Cardiac muscle cell (in vitro differentiated cells and primary cell): ENCODE measurements at regions not wholly inside any gene's neighbourhood (a gene's known extent, or its start where the extent isn't known, plus 50 kb on each side); places are given as distances from the start of the nearest gene placed in this dataset.
A peak's percentile ranks its signal among the peaks of the same experiment; 100 is the strongest.

ENCODE experiments used
- DNase-seq, 2 donors: peaks; one replicate each; pipeline versions ENCODE4 v3.0.0 to v3.0.0-alpha.2; 2010 to 2017; ENCODE audit warnings: low read depth in 1 of 2, low spot score in 1 of 2
- H3K27ac ChIP-seq: fragments of 200-600 bp; sonication (generic); 2 replicates; pipeline ENCODE4 v1.5.1; 2016
- H3K27me3 ChIP-seq: fragments of 200-600 bp; sonication (generic); 2 replicates; pipeline ENCODE4 v1.6.0; 2016; ENCODE audit warnings: control low read depth
- H3K36me3 ChIP-seq: fragments of 200-600 bp; sonication (generic); 2 replicates; pipeline ENCODE4 v1.5.1; 2016; ENCODE audit warnings: control low read depth
- H3K4me1 ChIP-seq: fragments of 200-600 bp; sonication (generic); 2 replicates; pipeline ENCODE4 v1.8.1; 2017; ENCODE audit warnings: low read depth, mild to moderate bottlenecking, mixed run types
- H3K4me3 ChIP-seq: fragments of 200-600 bp; sonication (generic); 2 replicates; pipeline ENCODE4 v1.5.1; 2016; ENCODE audit warnings: mild to moderate bottlenecking
- H3K9me3 ChIP-seq: fragments of 200-600 bp; sonication (generic); 2 replicates; pipeline ENCODE4 v1.5.1; 2017; ENCODE audit warnings: low read depth, mild to moderate bottlenecking, control low read depth
- CTCF ChIP-seq: IDR thresholded peaks from 2 replicates; pipeline ENCODE4 v1.5.1; 2012; ENCODE audit warnings: low read depth, mild to moderate bottlenecking, low read length

- H3K27me3 ChIP-seq, result no peaks in the 10 kb centered on the region
- H3K36me3 ChIP-seq, result no peaks in the 10 kb centered on the region
- DNase-seq, result peak in 1 of 2 donors; percentile 36
- H3K4me3 ChIP-seq, result no peak overlapping the region
- TF ChIP-seq CTCF, result no peak
- peaks cover 7% of the 10 kb centered on the region for H3K4me1 ChIP-seq
- no peak overlapping the region for H3K27ac ChIP-seq
- H3K9me3 ChIP-seq, result no peaks in the 10 kb centered on the region
These were observed 199.1 kb upstream of the CNOT2 start for GRCh38 chr12:70044167-70044566.

GRCh38 chr12:70045036-70045435 is 198.2 kb upstream of the CNOT2 start:
- peaks cover 11% of the 10 kb centered on the region for H3K4me1 ChIP-seq
- peak in 1 of 2 donors; percentile 76 for DNase-seq
- no peaks in the 10 kb centered on the region for H3K27me3 ChIP-seq
- no peak overlapping the region for H3K4me3 ChIP-seq
- no peaks in the 10 kb centered on the region for H3K9me3 ChIP-seq
- no peak for TF ChIP-seq CTCF
- no peaks in the 10 kb centered on the region for H3K36me3 ChIP-seq
- no peak overlapping the region for H3K27ac ChIP-seq

- no peak for DNase-seq
- H3K4me3 ChIP-seq, result no peak overlapping the region
- H3K4me1 ChIP-seq, result peaks cover 11% of the 10 kb centered on the region
- H3K9me3 ChIP-seq, result no peaks in the 10 kb centered on the region
- TF ChIP-seq CTCF, result no peak
- no peaks in the 10 kb centered on the region for H3K36me3 ChIP-seq
- no peak overlapping the region for H3K27ac ChIP-seq
- H3K27me3 ChIP-seq, result no peaks in the 10 kb centered on the region
These were observed 197.7 kb upstream of the CNOT2 start for GRCh38 chr12:70045514-70045913.

- H3K27ac ChIP-seq, result no peak overlapping the region
- H3K9me3 ChIP-seq, result no peaks in the 10 kb centered on the region
- DNase-seq, result no peak
- H3K4me3 ChIP-seq, result no peak overlapping the region
- TF ChIP-seq CTCF, result no peak
- no peaks in the 10 kb centered on the region for H3K36me3 ChIP-seq
- H3K27me3 ChIP-seq, result no peaks in the 10 kb centered on the region
- H3K4me1 ChIP-seq, result peaks cover 15% of the 10 kb centered on the region
These were observed 194.5 kb upstream of the CNOT2 start for GRCh38 chr12:70048521-70049250.

GRCh38 chr12:70049596-70050360 is 193.5 kb upstream of the CNOT2 start:
- no peak overlapping the region for H3K27ac ChIP-seq
- H3K4me3 ChIP-seq, result no peak overlapping the region
- DNase-seq, result no peak
- H3K9me3 ChIP-seq, result no peaks in the 10 kb centered on the region
- peaks cover 15% of the 10 kb centered on the region for H3K4me1 ChIP-seq
- H3K27me3 ChIP-seq, result no peaks in the 10 kb centered on the region
- no peaks in the 10 kb centered on the region for H3K36me3 ChIP-seq
- no peak for TF ChIP-seq CTCF
